ENCODE measurements at regions not wholly inside any gene's neighbourhood (a gene's known extent, or its start where the extent isn't known, plus 50 kb on each side); places are given as distances from the start of the nearest gene placed in this dataset.

GRCh38 chrX:63475200-63475599, 124.1 kb upstream of the SPIN4 start:
- TF ChIP-seq CTCF (IDR thresholded peaks at IDR 0.05) (no peak), CHD2 (IDR thresholded peaks at IDR 0.05; ENCODE audit: low read length, partially characterized antibody) (no peak), TFCP2L1 (CRISPR knock-in tag; IDR thresholded peaks at IDR 0.05) (no peak), HOXB5 (CRISPR knock-in tag; IDR thresholded peaks at IDR 0.05) (no peak)
